Ovary (tissue), 3 donors: ENCODE measurements at regions not wholly inside any gene's neighbourhood (a gene's known extent, or its start where the extent isn't known, plus 50 kb on each side); places are given as distances from the start of the nearest gene placed in this dataset.

Source experiments
- EP300 ChIP-seq: sonication (generic); formaldehyde crosslinking; IDR thresholded peaks from one replicate; pipeline ENCODE4 v1.6.1; 2017; ENCODE audit warnings: antibody characterized with exemption
- TF ChIP-seq, protein P1 (sequence below), 3 donors: fragments of 450-650 bp in 2 of 3; fragments of 200-600 bp in 1 of 3; IDR thresholded peaks; one replicate each; pipeline versions ENCODE4 v1.5.1 to v1.8.0; 2016 to 2022; ENCODE audit warnings: antibody characterized with exemption in 3 of 3, mild to moderate bottlenecking in 1 of 3
- donor health status: DM: no; HTN: no; CAD: no.

DNA sequence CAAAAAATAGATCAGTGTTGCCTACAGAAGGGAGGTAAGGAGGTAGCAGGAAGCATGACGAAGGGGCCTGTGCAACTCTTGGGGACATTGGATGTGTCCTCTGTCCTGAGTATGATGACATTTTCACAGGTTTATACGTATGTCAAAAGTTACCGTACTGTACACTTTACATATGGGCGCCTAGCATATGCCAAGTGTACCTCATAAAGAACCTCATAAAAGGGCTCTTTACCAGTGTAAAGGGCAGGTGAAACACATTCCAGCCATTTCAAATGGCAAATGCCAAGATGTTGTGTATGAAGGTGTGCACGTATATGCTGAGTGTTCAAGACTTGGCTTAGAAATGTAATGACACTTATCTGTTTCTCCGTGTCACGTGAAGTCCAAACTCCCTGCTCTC, 573.4 kb downstream of the EFNB2 start:
- TF ChIP-seq, protein P1, sequence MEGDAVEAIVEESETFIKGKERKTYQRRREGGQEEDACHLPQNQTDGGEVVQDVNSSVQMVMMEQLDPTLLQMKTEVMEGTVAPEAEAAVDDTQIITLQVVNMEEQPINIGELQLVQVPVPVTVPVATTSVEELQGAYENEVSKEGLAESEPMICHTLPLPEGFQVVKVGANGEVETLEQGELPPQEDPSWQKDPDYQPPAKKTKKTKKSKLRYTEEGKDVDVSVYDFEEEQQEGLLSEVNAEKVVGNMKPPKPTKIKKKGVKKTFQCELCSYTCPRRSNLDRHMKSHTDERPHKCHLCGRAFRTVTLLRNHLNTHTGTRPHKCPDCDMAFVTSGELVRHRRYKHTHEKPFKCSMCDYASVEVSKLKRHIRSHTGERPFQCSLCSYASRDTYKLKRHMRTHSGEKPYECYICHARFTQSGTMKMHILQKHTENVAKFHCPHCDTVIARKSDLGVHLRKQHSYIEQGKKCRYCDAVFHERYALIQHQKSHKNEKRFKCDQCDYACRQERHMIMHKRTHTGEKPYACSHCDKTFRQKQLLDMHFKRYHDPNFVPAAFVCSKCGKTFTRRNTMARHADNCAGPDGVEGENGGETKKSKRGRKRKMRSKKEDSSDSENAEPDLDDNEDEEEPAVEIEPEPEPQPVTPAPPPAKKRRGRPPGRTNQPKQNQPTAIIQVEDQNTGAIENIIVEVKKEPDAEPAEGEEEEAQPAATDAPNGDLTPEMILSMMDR (IDR thresholded peaks at IDR 0.05), result no peak
- TF ChIP-seq EP300, result no peak
